ENCODE measurements at regions not wholly inside any gene's neighbourhood (a gene's known extent, or its start where the extent isn't known, plus 50 kb on each side); places are given as distances from the start of the nearest gene placed in this dataset.

DNA sequence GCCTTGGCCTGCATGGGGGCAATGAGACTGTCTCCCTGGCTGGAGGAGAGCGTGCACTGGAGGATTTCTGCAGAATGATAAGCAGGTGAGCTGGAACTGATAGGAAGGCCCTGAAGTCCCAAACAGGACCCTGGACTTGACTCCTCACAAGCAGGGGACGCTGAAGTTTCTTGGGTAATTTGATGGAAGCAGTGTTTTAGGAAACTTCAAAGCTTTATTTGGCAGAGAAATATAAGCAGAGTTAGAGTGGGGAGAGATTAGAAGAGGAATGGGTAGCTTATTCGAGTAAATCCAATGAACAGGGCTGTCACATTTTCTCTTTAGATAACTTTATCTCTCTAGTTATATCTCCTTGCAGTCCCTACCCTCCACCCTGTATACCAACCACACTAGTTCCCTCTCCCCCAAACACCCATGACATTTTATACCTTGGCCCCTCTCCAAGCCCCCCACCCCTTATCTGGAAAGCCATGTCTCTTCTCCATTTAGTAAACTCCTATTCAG is 73.6 kb upstream of the IGFBP5 start:
- peaks cover 45% of the 10 kb centered on the region for H3K27me3 ChIP-seq (ENCODE audit: insufficient read depth, low read length)
- CTCF ChIA-PET, result no interaction called here
- BruUV-seq (replicated peaks), result no TSS peak
- no peak overlapping the region for H3K4me2 ChIP-seq (ENCODE audit: low read length)
- no peak for TF ChIP-seq SP1 (IDR thresholded peaks at IDR 0.05; ENCODE audit: low read depth)
- no peak for TF ChIP-seq YY1 (IDR thresholded peaks at IDR 0.05; ENCODE audit: extremely low read depth, insufficient replicate concordance, low read depth, low read length)
- TF ChIP-seq POLR2AphosphoS5 (IDR thresholded peaks at IDR 0.05; ENCODE audit: low read depth, low read length), result no peak
- TF ChIP-seq ZNF274 (IDR thresholded peaks at IDR 0.05; ENCODE audit: low read depth, low read length), result no peak
- no peak for TF ChIP-seq TCF7L2 (IDR thresholded peaks at IDR 0.05; ENCODE audit: borderline replicate concordance, extremely low read depth, insufficient read depth, insufficient read length)
- TF ChIP-seq, protein P1, sequence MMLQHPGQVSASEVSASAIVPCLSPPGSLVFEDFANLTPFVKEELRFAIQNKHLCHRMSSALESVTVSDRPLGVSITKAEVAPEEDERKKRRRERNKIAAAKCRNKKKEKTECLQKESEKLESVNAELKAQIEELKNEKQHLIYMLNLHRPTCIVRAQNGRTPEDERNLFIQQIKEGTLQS (IDR thresholded peaks at IDR 0.05), result no peak
- TF ChIP-seq EGR1 (IDR thresholded peaks at IDR 0.05; ENCODE audit: low read depth), result no peak
- TF ChIP-seq, protein P2, sequence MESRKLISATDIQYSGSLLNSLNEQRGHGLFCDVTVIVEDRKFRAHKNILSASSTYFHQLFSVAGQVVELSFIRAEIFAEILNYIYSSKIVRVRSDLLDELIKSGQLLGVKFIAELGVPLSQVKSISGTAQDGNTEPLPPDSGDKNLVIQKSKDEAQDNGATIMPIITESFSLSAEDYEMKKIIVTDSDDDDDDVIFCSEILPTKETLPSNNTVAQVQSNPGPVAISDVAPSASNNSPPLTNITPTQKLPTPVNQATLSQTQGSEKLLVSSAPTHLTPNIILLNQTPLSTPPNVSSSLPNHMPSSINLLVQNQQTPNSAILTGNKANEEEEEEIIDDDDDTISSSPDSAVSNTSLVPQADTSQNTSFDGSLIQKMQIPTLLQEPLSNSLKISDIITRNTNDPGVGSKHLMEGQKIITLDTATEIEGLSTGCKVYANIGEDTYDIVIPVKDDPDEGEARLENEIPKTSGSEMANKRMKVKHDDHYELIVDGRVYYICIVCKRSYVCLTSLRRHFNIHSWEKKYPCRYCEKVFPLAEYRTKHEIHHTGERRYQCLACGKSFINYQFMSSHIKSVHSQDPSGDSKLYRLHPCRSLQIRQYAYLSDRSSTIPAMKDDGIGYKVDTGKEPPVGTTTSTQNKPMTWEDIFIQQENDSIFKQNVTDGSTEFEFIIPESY (IDR thresholded peaks at IDR 0.05; ENCODE audit: extremely low read depth, insufficient replicate concordance, low read length), result no peak
- no peak for TF ChIP-seq JUND (IDR thresholded peaks at IDR 0.05)
- TF ChIP-seq FOSL1 (IDR thresholded peaks at IDR 0.05; ENCODE audit: low read depth), result no peak
- POLR2A ChIA-PET, result no interaction called here
- intact Hi-C loops (cut with micrococcal nuclease), result no loop called here
- H2AFZ ChIP-seq (ENCODE audit: low read depth, low read length, poor library complexity, severe bottlenecking), result no peak overlapping the region
- ATAC-seq (no peak), DNase-seq (ENCODE audit: low read depth, low spot score) (no peak)
- H3K36me3 ChIP-seq (ENCODE audit: control insufficient read depth in 1 of 2, insufficient read depth in 2 of 2, low read length in 2 of 2), result no peaks in the 10 kb centered on the region
- H3K4me3 ChIP-seq (replicated peaks in 1 of 2; ENCODE audit: low read depth in 1 of 2, low read length in 2 of 2), result no peak overlapping the region
- no peaks in the 10 kb centered on the region for H3K79me2 ChIP-seq (ENCODE audit: insufficient read depth, low read length)
- H3K27ac ChIP-seq (ENCODE audit: low read depth, low read length), result no peak overlapping the region
- H4K20me1 ChIP-seq (ENCODE audit: insufficient read depth), result no peaks in the 10 kb centered on the region
- no peaks in the 10 kb centered on the region for H3K4me1 ChIP-seq (ENCODE audit: control insufficient read depth in 1 of 2, insufficient read depth in 2 of 2, low read length in 2 of 2)
- no peaks in the 10 kb centered on the region for H3K9me2 ChIP-seq (ENCODE audit: insufficient read depth)
- H3K9ac ChIP-seq (ENCODE audit: low read length), result no peak overlapping the region
- no peaks in the 10 kb centered on the region for H3K9me3 ChIP-seq (ENCODE audit: control insufficient read depth in 1 of 2, insufficient read depth in 1 of 2, low read depth in 1 of 2, low read length in 2 of 2)
- RAD21 ChIA-PET (ENCODE audit: low non-redundant PET in 1 of 2, low total read pairs in 2 of 2, uncharacterized antibody in 2 of 2, unreplicated experiment in 2 of 2), result no interaction called here

Measured in HCT116 (cell line).